ENCODE measurements at regions not wholly inside any gene's neighbourhood (a gene's known extent, or its start where the extent isn't known, plus 50 kb on each side); places are given as distances from the start of the nearest gene placed in this dataset.
"Not testable (repeated sequence)": the region's sequence is repeated elsewhere in the genome, so short reads cannot be mapped to it uniquely, and the experiment has no call there.

GRCh38 chr3:150270883-150271590, 137.1 kb upstream of the TSC22D2 start:
- ATAC-seq (no peak), DNase-seq (no peak)
- no peak for TF ChIP-seq CTCF (IDR thresholded peaks at IDR 0.05)
- Histone ChIP-seq H3K4me1 (peaks cover 0 to 9% (median 0%) of the 10 kb centered on the region in 9 donors), H3K9me3 (no peaks in the 10 kb centered on the region), H3K36me3 (no peaks in the 10 kb centered on the region), H3K27ac (no peak overlapping the region), H3K4me3 (no peak overlapping the region), H3K27me3 (no peaks in the 10 kb centered on the region)
- intact Hi-C loops (cut with DNase I), result no loop called here
- 88 to 92% methylated on average over 4 of the region's 4 CpGs for WGBS, 2 donors

- H3K9me3 ChIP-seq; H3K4me3 ChIP-seq; H3K27ac ChIP-seq; intact Hi-C loops (cut with DNase I); H3K27me3 ChIP-seq; DNase-seq; H3K4me1 ChIP-seq; H3K36me3 ChIP-seq; ATAC-seq: not testable (repeated sequence)
- 83 to 88% methylated on average over 3 of the region's 3 CpGs for WGBS, 2 donors
Measured at GRCh38 chr3:150270444-150270843, 137.7 kb upstream of the TSC22D2 start.

- H3K27ac ChIP-seq, result no peak overlapping the region
- no peaks in the 10 kb centered on the region for H3K36me3 ChIP-seq
- 72 to 73% methylated on average over 3 of the region's 3 CpGs for WGBS, 2 donors
- no peak overlapping the region for H3K4me3 ChIP-seq
- ATAC-seq (no peak), DNase-seq (no peak)
- no peaks in the 10 kb centered on the region for H3K27me3 ChIP-seq
- TF ChIP-seq CTCF (IDR thresholded peaks at IDR 0.05), result no peak
- no peaks in the 10 kb centered on the region for H3K9me3 ChIP-seq
- intact Hi-C loops (cut with DNase I), result no loop called here
- H3K4me1 ChIP-seq, result peaks cover 0 to 9% (median 0%) of the 10 kb centered on the region in 9 donors
Measured at GRCh38 chr3:150269526-150269925, 138.6 kb upstream of the TSC22D2 start.

GRCh38 chr3:150268426-150269391, 139.4 kb upstream of the TSC22D2 start:
- Histone ChIP-seq H3K27me3 (no peaks in the 10 kb centered on the region), H3K4me1 (peaks cover 0 to 9% (median 0%) of the 10 kb centered on the region in 9 donors), H3K36me3 (no peaks in the 10 kb centered on the region), H3K4me3 (no peak overlapping the region), H3K9me3 (no peaks in the 10 kb centered on the region), H3K27ac (no peak overlapping the region)
- ATAC-seq, result no peak
- TF ChIP-seq CTCF (IDR thresholded peaks at IDR 0.05), result no peak
- intact Hi-C loops (cut with DNase I), result no loop called here
- 87 to 90% methylated on average over 6 of the region's 6 CpGs for WGBS, 2 donors
- no peak for DNase-seq
